Stimulated activated CD8-positive, alpha-beta memory T cell treated with anti-CD3 and anti-CD28 coated beads, Interleukin-12 subunit alpha, Interleukin-12 subunit beta, amount 100 ng/mL, for 24 hours (primary cell): ENCODE measurements at regions not wholly inside any gene's neighbourhood (a gene's known extent, or its start where the extent isn't known, plus 50 kb on each side); places are given as distances from the start of the nearest gene placed in this dataset.

Experiments
- DNase-seq: peaks from one replicate; pipeline ENCODE4 v3.0.0-alpha.2; 2020; ENCODE audit errors: extremely low read depth

DNA sequence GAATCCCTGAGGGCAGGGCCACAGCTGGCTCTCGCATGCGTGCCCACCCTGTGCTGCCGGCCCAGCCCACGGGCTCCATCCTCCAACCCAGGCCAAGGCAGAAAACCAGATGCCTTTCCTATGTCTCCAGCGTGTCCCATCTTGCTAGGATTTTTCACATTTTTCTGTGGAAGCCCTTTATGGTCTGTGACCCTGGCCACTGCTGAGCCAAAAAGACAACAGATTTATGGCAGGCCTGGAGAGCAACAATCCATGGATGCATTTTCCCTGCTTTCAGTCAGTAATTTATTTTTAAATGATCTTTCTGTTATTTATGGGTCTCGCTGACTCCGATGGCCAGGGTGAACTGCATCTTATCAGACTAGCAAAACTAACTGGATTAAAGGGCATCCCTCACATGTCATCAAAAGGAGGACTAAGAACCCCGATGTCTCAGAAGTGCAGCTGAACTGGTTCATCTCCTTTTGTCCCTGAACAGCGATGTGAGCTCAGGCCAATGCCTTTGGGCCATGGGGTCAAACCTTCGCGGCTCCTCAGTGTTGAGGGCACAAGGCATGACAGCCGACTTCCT lies 346.0 kb downstream of the CYRIA start:
- no peak for DNase-seq

DNA sequence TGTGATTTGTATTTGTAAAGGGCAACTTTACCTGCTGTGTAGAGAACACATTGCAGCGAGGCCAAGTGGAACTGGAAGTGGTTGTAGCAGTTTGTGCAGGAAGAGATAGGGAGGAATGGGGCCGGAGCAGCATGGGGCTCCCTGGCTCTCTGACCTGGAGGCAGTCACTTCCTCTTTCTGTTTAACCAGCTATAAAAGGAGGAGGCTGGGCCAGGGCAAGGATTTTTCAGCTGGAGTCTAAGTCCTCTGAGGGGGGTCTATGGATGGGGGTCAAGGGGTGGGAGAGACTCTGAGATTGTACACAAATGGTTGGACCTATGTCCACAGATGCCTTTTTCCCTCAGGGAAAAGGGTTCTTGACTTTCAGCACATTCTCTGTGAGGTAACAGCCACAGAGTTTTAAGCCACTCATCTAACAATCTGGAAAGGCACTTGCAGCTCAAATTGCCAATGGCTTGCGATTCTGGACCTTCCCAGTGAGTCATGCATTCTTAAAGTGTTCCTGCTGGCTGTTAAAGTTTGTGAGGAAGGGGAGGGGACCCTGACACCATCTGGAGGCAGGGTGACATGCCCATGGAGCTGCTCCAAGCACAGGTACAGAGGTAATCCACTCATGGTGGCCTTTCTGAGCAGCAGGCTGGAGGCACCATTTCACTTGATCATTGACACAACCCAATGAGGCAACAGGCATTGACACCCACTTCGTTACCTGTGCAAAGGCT lies 347.0 kb downstream of the CYRIA start:
- DNase-seq, result no peak

DNA sequence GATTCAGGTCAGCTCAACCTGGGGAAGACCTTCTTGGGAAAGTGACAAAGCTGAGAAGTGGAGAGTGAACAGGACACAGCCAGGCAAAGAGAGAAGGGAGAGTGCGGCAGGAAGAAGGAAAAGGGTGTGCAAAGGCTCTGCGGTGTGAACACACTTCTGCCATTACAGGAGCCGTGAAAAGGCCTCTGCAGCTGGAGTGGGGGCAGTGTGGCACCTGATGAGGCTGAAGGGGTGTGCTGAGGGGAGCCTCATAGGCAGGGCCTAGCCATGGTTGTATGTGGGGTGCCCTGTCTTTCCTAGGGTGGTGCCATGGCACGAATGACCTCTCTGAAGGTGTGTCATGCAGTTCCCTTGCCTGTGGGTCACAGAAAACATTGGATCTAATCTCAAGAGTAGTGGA lies 347.6 kb downstream of the CYRIA start:
- DNase-seq, result no peak

DNA sequence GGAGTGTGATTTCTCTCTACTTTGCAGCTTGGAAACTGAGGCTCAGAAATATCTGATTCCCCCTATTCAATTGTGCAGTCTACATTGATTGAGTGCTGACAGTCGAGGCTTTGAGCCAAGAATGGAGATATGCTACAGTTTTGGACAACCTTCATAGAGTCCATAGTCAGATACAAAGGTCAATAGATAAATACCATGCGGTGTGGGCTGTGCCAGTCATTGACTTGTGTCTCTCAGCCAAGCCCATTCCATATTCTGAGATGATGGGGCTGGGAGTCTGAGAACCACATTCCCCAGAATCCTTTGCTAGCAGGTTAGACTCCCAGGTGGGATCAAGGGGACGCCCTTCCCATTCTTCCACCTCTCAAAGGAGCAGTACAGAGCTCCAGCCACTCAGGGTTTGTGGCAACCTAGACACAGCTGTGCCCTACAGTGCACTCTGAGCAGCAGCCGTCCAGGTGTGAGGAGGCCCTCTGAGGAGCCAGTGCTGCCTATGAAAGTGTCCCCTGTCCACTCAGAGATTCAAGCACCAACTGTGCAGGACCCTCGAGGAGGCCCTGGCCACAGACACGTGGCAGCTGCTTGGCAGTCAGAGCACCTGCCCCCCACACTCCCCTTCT lies 348.3 kb downstream of the CYRIA start:
- no peak for DNase-seq

DNA sequence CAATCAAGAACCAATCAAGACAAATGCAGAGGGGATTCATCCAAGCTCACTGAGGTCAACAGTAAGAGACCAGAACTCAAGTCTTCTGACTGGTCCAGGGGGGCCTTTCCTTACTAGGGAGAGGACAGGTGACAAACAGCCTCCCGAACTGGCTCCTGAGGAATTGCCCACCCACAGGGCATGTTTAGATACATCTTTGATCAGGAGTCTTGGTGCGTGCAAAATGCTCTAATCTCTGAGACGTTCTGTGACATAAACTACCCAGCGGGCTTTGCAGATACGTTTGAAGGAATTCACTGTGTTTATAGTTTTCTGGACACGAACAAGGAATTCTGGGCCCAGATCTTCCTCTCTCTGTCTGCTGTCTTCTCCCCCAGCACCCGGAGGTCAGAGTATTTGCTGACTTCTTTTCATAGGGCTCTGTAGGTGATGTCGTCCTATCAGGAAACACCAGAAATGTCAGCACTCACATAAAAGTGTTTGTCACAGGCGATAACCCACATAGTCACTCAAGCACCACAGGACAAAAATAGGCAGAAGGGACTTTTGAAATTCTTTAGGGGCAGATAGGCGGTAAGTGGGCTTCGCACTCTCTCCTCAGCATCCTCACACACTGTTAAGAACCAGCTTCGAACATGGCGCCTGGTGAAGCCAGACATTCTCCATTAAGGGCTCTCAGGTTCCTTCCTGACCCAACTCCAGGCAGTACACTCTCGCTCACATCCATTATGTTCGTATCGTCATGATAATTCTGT lies 349.0 kb downstream of the CYRIA start:
- DNase-seq, result no peak

GRCh38 chr2:16315908-16316307 lies 349.7 kb downstream of the CYRIA start:
- DNase-seq, result no peak

- no peak for DNase-seq
These were observed 350.2 kb downstream of the CYRIA start for GRCh38 chr2:16315458-16315835.

- no peak for DNase-seq
These were observed 350.8 kb downstream of the CYRIA start for GRCh38 chr2:16314691-16315457.

- DNase-seq, result no peak
These were observed 351.6 kb downstream of the CYRIA start for GRCh38 chr2:16314001-16314400.

DNA sequence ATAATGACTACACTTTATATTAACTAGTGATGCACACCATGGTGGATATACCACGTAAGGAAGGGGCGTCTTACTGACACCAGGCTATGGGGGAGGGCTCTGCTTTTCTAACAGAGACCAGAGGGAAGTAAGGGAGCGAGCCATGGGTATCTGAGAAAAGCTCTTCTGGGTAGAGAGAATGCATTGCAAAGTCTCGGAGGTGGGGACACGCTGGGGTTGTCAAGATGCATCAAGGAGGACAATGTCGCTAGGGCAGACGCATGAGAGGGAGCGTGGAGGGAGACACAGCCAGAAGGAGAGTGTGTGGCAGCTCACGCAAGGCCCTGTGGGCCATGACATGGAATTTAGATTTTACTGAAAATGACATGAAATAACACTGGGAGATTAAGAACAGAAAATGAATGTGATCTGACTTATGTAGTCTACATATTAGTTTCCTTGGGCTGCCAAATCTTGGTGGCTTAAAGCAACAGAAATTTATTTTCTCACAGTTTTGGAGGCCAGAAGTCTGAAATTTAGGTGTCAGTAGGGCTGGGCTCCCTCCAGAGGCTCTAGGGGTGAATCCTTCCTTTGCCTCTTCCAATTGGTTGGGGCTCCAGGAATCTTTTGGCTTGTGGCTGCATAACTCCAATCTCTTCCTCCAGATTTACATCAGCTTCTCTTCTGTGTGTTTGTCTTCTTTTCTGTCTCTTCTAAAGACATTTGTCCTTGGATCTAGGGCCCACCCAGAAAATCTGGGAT lies 352.2 kb downstream of the CYRIA start:
- DNase-seq, result no peak

- no peak for DNase-seq
These were observed 352.9 kb downstream of the CYRIA start for GRCh38 chr2:16312771-16313170.

DNA sequence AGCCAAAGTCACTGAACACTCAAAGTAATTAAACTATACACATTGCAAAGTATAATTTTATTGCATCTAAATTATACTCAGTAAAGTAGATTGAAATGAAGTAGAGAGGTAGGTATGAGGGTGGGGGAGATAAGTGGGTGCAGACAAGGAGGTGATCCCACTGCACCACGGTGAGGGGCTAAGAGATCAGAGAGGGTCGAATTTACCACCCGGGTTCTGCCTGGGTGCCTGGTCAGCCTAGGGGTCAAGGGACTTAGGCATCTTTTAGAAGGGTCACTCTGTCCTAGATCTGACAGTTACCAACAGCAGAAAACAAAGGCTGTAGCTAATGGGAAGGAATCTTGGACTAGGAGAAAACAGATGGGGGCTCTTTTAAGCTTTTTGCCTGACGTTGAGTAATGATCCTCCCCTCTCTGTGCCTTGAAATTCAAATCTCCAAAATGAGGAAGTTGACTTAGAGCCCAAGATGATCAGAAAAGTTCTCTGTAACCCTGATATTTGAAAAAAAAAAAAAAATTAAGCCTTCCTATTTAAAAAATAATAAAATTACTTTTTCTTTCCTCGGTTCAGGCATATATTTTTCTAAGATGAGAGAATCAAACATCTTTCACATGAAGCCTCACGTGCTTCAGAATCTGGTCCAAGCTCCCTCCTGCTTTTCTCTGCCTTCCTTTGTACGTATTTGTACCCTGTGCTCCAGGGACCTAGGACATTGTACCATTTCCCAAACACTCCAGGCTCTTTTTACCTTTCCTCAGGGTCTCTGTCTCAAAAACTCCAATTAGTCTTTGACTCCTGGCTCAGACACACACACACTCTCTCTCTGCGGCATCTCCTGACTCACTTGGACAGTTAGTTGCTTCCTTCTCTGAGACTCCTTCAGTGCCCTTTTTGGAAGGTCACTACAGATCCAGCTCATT lies 353.9 kb downstream of the CYRIA start:
- no peak for DNase-seq

DNA sequence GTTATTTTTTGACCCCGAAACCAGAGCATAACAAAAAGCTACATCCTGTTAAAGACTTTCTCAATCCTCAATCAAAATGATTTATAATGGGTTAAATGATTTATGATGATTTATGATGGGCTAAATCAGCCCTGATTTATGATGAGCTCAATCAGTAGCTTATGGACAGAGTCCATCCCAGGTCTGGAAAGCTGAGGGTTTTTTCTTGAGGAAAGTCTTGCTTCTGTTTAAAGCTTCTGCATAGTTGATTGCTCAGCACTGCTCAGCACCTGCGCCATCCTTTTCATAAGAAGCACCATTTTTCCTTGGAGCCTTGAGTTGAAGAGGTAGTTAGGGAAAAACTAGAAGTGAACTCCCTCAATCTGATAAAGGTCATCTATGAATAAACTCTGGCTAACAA lies 356.8 kb downstream of the CYRIA start:
- no peak for DNase-seq

DNA sequence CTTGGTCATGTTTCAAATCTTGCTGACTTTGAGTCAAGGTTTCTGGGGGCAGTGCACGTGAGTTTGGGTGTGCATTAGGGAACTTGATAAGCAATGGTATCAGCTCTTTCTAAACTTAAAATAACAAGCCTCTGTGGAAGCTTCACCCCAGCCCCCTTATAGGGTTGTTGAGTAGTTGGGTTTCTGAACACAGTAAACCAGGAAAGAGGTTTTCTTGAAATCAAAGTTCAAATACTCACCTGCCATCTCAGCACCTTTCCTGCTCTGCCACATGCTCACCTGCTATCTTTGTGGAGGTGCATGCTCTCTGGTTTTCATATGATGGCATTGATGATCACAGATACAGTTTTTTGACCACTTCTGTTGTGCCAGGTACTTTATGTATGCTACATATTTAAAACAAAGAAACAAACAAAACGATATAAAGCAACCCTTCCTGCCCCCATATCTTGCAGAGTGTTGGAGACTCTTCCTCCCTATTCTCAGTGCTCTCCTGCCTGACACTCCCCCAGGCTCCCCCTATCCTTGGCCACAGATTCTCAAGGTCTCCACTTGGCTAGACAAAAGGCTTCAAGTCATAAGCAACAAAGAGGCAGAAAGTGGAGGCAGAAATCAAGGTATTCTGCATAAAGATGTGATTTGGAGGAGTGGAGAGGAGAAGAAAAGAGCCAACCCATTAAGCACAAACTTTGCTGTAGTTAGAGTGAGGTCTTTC lies 360.6 kb downstream of the CYRIA start:
- DNase-seq, result no peak

DNA sequence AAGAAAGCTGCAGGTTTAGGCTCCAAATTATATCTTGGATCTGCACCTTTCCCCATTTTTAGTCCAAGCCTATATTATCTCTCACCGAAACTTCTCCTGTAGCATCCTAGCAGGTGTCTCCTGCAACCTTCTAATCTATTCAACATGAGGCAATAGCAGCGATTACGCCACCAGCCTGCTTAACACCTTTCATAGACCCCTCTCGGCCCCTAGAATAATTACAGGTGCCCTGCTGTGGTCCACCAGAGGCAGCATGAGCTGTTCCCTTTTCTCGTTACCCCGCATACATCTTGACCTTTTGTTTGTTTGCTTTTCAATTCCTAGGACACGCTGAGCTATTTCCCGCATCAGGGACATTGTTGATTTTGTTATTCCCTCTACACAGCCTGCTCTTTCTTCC lies 361.9 kb downstream of the CYRIA start:
- no peak for DNase-seq

- no peak for DNase-seq
These were observed 362.4 kb downstream of the CYRIA start for GRCh38 chr2:16303273-16303577.

GRCh38 chr2:16302431-16303272 lies 362.3 kb downstream of the MYCN start:
- no peak for DNase-seq

- no peak for DNase-seq
These were observed 361.6 kb downstream of the MYCN start for GRCh38 chr2:16301961-16302360.

GRCh38 chr2:16298866-16299265 lies 358.5 kb downstream of the MYCN start:
- no peak for DNase-seq
